ENCODE measurements at regions not wholly inside any gene's neighbourhood (a gene's known extent, or its start where the extent isn't known, plus 50 kb on each side); places are given as distances from the start of the nearest gene placed in this dataset.

DNA sequence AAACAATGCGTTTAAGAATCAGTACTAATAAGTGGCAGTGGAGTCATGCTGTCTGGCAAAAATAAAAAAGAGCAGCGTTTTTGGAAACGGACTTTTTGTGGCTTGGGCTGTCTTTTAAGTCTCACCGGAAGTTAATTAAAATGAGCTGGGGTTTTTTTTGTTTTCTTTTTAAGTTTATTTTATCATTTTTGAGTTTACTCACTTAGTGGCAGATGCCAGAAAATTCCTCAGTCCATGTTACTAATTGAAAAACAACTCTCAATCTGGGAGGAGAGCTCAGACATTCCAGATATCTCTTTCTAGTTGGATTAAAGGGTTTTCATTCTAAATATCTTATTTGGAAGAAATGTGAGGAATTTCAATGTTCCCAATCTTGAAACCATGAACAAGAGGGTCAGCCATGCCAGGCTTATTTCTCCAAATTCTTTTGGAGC lies 133.8 kb upstream of the AGR3 start:
- Histone ChIP-seq H3K4me3 (ENCODE audit: low read length) (no peak overlapping the region), H3K9ac (ENCODE audit: low read length) (no peak overlapping the region), H3K4me2 (ENCODE audit: low read length) (no peak overlapping the region), H3K9me3 (ENCODE audit: low read length) (no peaks in the 10 kb centered on the region), H3K27me3 (ENCODE audit: insufficient read depth, low read depth, low read length) (no peaks in the 10 kb centered on the region), H3K36me3 (ENCODE audit: insufficient read depth, low read length) (no peaks in the 10 kb centered on the region), H4K20me1 (ENCODE audit: insufficient read depth) (no peaks in the 10 kb centered on the region), H3K9me2 (ENCODE audit: insufficient read depth, low read length) (no peaks in the 10 kb centered on the region), H3F3A (ENCODE audit: insufficient read depth, low read length, poor library complexity, severe bottlenecking) (no peaks in the 10 kb centered on the region), H3K79me2 (replicated peaks; ENCODE audit: insufficient read depth, low read length) (no peaks in the 10 kb centered on the region), H3K27ac (ENCODE audit: low read length) (no peak overlapping the region), H2AFZ (ENCODE audit: low read depth, low read length) (no peak overlapping the region)
- TF ChIP-seq SMC3 (conservative IDR thresholded peaks at IDR 0.05; ENCODE audit: poor library complexity): no peak
- no peak for TF ChIP-seq EZH2 (IDR thresholded peaks at IDR 0.05; ENCODE audit: borderline replicate concordance, insufficient read depth, low read length, poor library complexity, severe bottlenecking)
- TF ChIP-seq, protein P1, sequence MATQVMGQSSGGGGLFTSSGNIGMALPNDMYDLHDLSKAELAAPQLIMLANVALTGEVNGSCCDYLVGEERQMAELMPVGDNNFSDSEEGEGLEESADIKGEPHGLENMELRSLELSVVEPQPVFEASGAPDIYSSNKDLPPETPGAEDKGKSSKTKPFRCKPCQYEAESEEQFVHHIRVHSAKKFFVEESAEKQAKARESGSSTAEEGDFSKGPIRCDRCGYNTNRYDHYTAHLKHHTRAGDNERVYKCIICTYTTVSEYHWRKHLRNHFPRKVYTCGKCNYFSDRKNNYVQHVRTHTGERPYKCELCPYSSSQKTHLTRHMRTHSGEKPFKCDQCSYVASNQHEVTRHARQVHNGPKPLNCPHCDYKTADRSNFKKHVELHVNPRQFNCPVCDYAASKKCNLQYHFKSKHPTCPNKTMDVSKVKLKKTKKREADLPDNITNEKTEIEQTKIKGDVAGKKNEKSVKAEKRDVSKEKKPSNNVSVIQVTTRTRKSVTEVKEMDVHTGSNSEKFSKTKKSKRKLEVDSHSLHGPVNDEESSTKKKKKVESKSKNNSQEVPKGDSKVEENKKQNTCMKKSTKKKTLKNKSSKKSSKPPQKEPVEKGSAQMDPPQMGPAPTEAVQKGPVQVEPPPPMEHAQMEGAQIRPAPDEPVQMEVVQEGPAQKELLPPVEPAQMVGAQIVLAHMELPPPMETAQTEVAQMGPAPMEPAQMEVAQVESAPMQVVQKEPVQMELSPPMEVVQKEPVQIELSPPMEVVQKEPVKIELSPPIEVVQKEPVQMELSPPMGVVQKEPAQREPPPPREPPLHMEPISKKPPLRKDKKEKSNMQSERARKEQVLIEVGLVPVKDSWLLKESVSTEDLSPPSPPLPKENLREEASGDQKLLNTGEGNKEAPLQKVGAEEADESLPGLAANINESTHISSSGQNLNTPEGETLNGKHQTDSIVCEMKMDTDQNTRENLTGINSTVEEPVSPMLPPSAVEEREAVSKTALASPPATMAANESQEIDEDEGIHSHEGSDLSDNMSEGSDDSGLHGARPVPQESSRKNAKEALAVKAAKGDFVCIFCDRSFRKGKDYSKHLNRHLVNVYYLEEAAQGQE (IDR thresholded peaks at IDR 0.05; ENCODE audit: borderline replicate concordance): no peak
- no peak for TF ChIP-seq EP300 (conservative IDR thresholded peaks at IDR 0.05; ENCODE audit: poor library complexity, severe bottlenecking)
- TF ChIP-seq TAF1 (IDR thresholded peaks at IDR 0.05; ENCODE audit: low read depth): no peak
- TF ChIP-seq POLR2AphosphoS5 (IDR thresholded peaks at IDR 0.05): no peak

DNA sequence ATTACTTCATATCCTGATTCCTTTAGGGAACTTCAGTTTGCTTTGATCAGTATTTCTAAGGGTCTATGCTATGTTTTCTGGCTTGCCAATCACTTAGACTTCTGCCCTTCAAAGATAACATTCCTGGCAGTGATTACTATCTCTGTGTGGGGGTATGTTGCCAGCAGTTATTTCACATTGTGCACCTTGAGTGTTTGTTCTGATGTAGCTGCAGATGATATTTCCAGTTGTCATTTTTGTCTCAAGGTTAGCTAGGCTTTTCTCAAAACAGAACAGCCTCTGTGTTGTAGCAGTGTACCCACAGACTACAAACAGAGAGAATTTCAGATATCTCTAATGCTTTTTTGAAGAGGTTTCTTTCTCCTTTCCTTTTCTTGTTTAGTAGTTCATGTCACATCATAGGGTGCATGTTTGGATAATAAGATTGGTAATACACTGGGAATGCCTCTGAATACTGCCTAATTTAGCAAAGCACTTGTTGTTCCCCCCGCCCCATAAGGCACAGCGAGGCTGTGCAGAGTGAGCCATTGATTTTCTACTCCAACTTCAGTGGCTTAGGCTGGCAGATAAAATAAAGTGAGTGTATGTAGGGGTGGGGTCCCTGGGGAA lies 134.7 kb upstream of the AGR3 start:
- Histone ChIP-seq H3K4me3 (ENCODE audit: low read length) (no peak overlapping the region), H3K27me3 (ENCODE audit: insufficient read depth, low read depth, low read length) (no peaks in the 10 kb centered on the region), H3K9ac (ENCODE audit: low read length) (no peak overlapping the region), H3K27ac (ENCODE audit: low read length) (no peak overlapping the region), H3F3A (ENCODE audit: insufficient read depth, low read length, poor library complexity, severe bottlenecking) (no peaks in the 10 kb centered on the region), H3K9me2 (ENCODE audit: insufficient read depth, low read length) (no peaks in the 10 kb centered on the region), H2AFZ (ENCODE audit: low read depth, low read length) (no peak overlapping the region), H3K4me2 (ENCODE audit: low read length) (no peak overlapping the region), H3K36me3 (ENCODE audit: insufficient read depth, low read length) (no peaks in the 10 kb centered on the region), H4K20me1 (ENCODE audit: insufficient read depth) (no peaks in the 10 kb centered on the region), H3K9me3 (ENCODE audit: low read length) (no peaks in the 10 kb centered on the region), H3K79me2 (replicated peaks; ENCODE audit: insufficient read depth, low read length) (no peaks in the 10 kb centered on the region)
- peak; percentile 46 for TF ChIP-seq EP300 (conservative IDR thresholded peaks at IDR 0.05; ENCODE audit: poor library complexity, severe bottlenecking)
- TF ChIP-seq TAF1 (IDR thresholded peaks at IDR 0.05; ENCODE audit: low read depth): no peak

DNA sequence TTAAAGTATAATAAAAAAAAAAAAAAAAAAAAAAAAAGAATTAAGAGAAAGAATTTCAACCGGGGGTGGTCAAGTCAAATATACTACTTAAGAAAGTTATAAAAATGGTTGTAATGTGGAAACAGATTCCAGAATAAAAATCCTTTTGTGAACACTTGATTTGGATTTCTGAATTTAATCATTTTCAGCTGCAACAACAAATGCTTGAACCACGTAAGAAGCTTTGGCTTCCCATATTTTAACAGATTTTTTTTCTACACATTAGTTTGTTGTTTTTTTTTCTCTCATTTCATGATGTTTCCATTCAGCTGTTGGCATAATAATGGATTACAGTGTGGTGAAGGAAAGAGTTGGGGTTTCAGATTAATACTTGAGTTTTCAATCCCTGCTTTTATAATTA lies 137.3 kb upstream of the AGR3 start:
- H3K27me3 ChIP-seq (ENCODE audit: insufficient read depth, low read depth, low read length): no peaks in the 10 kb centered on the region
- no peaks in the 10 kb centered on the region for H3K9me2 ChIP-seq (ENCODE audit: insufficient read depth, low read length)
- H3K79me2 ChIP-seq (replicated peaks; ENCODE audit: insufficient read depth, low read length): no peaks in the 10 kb centered on the region
- H3K4me2 ChIP-seq (ENCODE audit: low read length): no peak overlapping the region
- no peak overlapping the region for H2AFZ ChIP-seq (ENCODE audit: low read depth, low read length)
- no peaks in the 10 kb centered on the region for H3F3A ChIP-seq (ENCODE audit: insufficient read depth, low read length, poor library complexity, severe bottlenecking)
- TF ChIP-seq RAD21 (conservative IDR thresholded peaks at IDR 0.05) (no peak), EP300 (conservative IDR thresholded peaks at IDR 0.05; ENCODE audit: poor library complexity, severe bottlenecking) (no peak), MXI1 (conservative IDR thresholded peaks at IDR 0.05; ENCODE audit: poor library complexity, severe bottlenecking) (no peak), EZH2 (IDR thresholded peaks at IDR 0.05; ENCODE audit: borderline replicate concordance, insufficient read depth, low read length, poor library complexity, severe bottlenecking) (no peak), SMC3 (conservative IDR thresholded peaks at IDR 0.05; ENCODE audit: poor library complexity) (no peak), POLR2AphosphoS5 (IDR thresholded peaks at IDR 0.05) (no peak), TAF1 (IDR thresholded peaks at IDR 0.05; ENCODE audit: low read depth) (no peak)
- TF ChIP-seq, protein P2, sequence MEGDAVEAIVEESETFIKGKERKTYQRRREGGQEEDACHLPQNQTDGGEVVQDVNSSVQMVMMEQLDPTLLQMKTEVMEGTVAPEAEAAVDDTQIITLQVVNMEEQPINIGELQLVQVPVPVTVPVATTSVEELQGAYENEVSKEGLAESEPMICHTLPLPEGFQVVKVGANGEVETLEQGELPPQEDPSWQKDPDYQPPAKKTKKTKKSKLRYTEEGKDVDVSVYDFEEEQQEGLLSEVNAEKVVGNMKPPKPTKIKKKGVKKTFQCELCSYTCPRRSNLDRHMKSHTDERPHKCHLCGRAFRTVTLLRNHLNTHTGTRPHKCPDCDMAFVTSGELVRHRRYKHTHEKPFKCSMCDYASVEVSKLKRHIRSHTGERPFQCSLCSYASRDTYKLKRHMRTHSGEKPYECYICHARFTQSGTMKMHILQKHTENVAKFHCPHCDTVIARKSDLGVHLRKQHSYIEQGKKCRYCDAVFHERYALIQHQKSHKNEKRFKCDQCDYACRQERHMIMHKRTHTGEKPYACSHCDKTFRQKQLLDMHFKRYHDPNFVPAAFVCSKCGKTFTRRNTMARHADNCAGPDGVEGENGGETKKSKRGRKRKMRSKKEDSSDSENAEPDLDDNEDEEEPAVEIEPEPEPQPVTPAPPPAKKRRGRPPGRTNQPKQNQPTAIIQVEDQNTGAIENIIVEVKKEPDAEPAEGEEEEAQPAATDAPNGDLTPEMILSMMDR (IDR thresholded peaks at IDR 0.05; ENCODE audit: poor library complexity, severe bottlenecking): no peak
- TF ChIP-seq, protein P1 (IDR thresholded peaks at IDR 0.05; ENCODE audit: borderline replicate concordance): no peak
- no peak overlapping the region for H3K4me3 ChIP-seq (ENCODE audit: low read length)
- no peak overlapping the region for H3K27ac ChIP-seq (ENCODE audit: low read length)
- H4K20me1 ChIP-seq (ENCODE audit: insufficient read depth): no peaks in the 10 kb centered on the region
- H3K36me3 ChIP-seq (ENCODE audit: insufficient read depth, low read length): no peaks in the 10 kb centered on the region
- H3K9me3 ChIP-seq (ENCODE audit: low read length): no peaks in the 10 kb centered on the region
- H3K9ac ChIP-seq (ENCODE audit: low read length): no peak overlapping the region

Measured in neural cell (in vitro differentiated cells).